RKO (cell line): ENCODE measurements at regions not wholly inside any gene's neighbourhood (a gene's known extent, or its start where the extent isn't known, plus 50 kb on each side); places are given as distances from the start of the nearest gene placed in this dataset.
A peak's percentile ranks its signal among the peaks of the same experiment; 100 is the strongest.
"Not testable (repeated sequence)": the region's sequence is repeated elsewhere in the genome, so short reads cannot be mapped to it uniquely, and the experiment has no call there.

ENCODE experiments used
- DNase-seq: peaks from one replicate; pipeline ENCODE4 v3.0.0-alpha.2; 2016; ENCODE audit warnings: low spot score

- DNase-seq: no peak
Measured at GRCh38 chr9:75544815-75545214, 345.7 kb upstream of the PCSK5 start.

- no peak for DNase-seq
Measured at GRCh38 chr9:75545287-75545686, 345.2 kb upstream of the PCSK5 start.

- DNase-seq: no peak
Measured at GRCh38 chr9:75548871-75549270, 341.6 kb upstream of the PCSK5 start.

- DNase-seq: no peak
Measured at GRCh38 chr9:75551861-75552260, 338.6 kb upstream of the PCSK5 start.

- DNase-seq: no peak
Measured at GRCh38 chr9:75552941-75553340, 337.5 kb upstream of the PCSK5 start.

- DNase-seq: not testable (repeated sequence)
Measured at GRCh38 chr9:75566813-75567212, 323.7 kb upstream of the PCSK5 start.

- no peak for DNase-seq
Measured at GRCh38 chr9:75570538-75570937, 319.9 kb upstream of the PCSK5 start.

- no peak for DNase-seq
Measured at GRCh38 chr9:75574569-75574968, 315.9 kb upstream of the PCSK5 start.

- no peak for DNase-seq
Measured at GRCh38 chr9:75582870-75583269, 307.6 kb upstream of the PCSK5 start.

GRCh38 chr9:75588808-75589207 lies 301.7 kb upstream of the PCSK5 start:
- DNase-seq: peak; percentile 11

- no peak for DNase-seq
Measured at GRCh38 chr9:75589497-75589896, 301.0 kb upstream of the PCSK5 start.

GRCh38 chr9:75591972-75592371 lies 298.5 kb upstream of the PCSK5 start:
- no peak for DNase-seq

- DNase-seq: no peak
Measured at GRCh38 chr9:75592586-75592985, 297.9 kb upstream of the PCSK5 start.

GRCh38 chr9:75593920-75594319 lies 296.6 kb upstream of the PCSK5 start:
- DNase-seq: no peak

- no peak for DNase-seq
Measured at GRCh38 chr9:75599126-75599525, 291.3 kb upstream of the PCSK5 start.

- DNase-seq: no peak
Measured at GRCh38 chr9:75601280-75601679, 289.2 kb upstream of the PCSK5 start.

- DNase-seq: no peak
Measured at GRCh38 chr9:75602060-75602459, 288.4 kb upstream of the PCSK5 start.

GRCh38 chr9:75604661-75605060 lies 285.8 kb upstream of the PCSK5 start:
- no peak for DNase-seq

GRCh38 chr9:75607521-75607920 lies 283.0 kb upstream of the PCSK5 start:
- no peak for DNase-seq

GRCh38 chr9:75609401-75609800 lies 281.1 kb upstream of the PCSK5 start:
- DNase-seq: no peak

GRCh38 chr9:75610246-75610645 lies 280.2 kb upstream of the PCSK5 start:
- no peak for DNase-seq

GRCh38 chr9:75612205-75612604 lies 278.3 kb upstream of the PCSK5 start:
- no peak for DNase-seq

GRCh38 chr9:75612754-75613153 lies 277.7 kb upstream of the PCSK5 start:
- DNase-seq: no peak

GRCh38 chr9:75615284-75615683 lies 275.2 kb upstream of the PCSK5 start:
- no peak for DNase-seq

- no peak for DNase-seq
Measured at GRCh38 chr9:75616052-75616451, 274.4 kb upstream of the PCSK5 start.
